GM19452 (cell line): ENCODE measurements at regions not wholly inside any gene's neighbourhood (a gene's known extent, or its start where the extent isn't known, plus 50 kb on each side); places are given as distances from the start of the nearest gene placed in this dataset.

Experiments used
- ATAC-seq: cut with Tn5 transposase; IDR thresholded peaks from one replicate; pipeline ENCODE4 v1.9.1; 2021; ENCODE audit not compliant: unreplicated experiment

DNA sequence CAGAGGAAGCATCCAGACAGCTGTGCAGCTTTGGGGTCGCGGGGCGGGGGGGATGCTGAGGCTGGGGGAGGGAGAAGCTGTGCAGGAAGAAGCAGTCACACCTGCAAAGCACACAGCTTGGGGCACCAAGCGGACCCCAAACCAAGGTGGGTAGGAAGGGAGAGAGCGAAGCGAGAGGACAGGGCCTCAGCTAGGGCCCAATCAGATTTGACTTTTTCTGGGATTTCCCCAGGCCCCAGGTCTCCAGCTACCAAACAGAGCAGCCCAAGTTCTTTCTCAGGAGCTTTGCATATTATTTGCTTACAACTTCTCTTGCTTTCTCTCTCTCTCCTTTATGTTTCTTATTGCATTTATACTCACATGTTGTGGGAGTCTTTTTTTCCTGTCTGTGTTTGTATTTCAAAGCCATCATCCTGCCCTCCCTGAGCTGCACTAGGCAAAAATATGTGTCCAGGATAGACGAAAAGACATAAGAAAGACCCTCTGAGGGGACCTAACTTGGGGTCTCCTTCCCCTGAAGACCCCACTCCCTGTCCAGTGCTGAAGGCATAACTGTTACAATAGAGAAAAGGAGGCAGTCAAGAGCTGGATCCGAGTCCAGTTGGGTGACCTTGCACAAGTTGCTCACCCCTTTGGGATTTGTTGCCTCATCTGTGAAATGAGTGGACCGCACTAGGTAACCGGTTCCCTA lies 50.6 kb upstream of the SMNDC1 start:
- no peak for ATAC-seq

DNA sequence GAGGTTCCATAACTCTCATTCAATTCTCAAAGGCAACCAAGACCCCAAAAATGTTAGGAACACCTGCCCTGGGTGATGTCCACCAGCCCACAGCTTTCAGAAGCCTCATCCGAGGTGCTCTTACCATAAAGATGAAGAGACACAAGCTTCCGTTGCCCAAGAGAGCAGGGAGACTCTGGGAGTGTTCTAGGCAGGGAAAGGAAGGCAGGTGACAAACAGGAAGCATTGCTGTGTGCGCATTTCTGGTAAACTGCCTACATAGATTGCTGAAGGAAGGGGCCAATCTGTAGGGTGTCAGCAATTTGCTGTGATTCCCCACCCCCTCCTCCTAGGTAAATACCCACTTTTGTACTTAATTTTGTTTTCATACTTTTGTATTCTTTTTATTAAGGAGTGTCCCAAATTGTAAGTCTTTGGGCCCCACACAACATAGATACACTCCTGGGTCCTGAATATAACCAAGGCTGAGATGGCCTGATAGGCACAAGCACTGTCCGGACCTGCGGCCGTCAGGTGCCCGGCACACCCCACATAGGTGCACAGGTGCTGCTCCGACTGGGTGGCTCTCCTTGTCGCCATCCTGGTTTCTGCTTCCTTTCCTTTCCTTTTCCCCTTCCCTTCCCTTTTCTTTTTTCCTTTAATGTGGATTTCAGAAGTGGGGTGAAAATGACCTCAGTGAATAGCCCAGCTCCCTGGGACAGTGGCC lies 51.4 kb upstream of the SMNDC1 start:
- ATAC-seq, result peak; percentile 23

DNA sequence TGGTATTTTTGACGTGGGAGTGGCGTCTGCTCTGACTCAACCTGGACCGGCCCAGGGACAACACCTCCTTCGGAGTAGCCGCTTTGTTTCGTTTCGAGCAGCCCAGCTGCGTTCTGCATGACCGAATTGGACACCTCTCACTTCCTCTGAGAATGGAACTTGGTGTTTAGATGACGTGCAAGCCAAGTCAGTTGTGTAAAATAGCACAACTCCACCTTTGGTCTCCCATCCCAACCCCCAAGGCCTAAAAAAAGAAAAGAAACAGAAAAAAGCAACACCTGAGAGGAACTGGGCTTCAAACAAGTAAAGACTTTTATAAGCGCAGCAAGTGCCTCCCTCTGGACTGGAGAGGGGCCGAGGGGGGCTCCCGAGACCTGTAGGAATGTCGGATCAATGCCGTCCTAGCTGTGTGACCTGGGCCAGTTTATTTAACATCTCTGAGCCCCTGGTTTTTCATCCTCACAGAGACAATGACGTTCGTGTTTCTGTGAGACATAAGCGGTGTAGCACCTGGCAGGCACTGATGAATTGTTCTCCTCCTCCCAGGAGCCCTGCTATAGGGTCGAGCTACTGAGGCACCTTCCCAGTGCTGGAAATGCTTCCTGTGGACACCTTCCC lies 52.0 kb upstream of the SMNDC1 start:
- ATAC-seq, result peak; percentile 80

DNA sequence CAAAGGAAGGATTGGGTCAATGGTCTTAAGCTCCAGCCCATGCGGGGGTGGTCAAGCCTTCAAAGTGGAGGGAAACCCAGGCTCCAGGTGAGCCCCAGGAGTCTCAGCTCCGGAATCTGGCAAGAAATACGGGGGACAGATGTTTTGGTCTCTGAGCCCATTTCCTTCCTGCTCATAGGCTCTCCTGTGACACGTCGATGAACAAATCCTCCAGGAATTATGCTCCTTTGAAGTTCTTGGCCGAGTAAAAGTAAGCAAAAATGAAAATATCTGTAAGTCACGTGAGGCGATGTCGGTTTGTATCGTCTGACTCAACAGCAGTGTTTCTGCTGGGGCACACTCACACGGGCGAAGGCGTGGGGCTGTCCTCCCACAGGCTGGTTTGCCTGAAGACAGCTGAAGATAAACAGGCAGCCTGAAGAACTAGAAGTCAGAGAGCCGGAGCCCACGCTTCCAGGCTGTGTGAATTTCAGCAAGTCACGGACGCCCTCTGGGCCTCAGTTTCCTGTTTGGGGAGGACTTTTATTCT lies 52.6 kb upstream of the SMNDC1 start:
- ATAC-seq, result peak; percentile 22

DNA sequence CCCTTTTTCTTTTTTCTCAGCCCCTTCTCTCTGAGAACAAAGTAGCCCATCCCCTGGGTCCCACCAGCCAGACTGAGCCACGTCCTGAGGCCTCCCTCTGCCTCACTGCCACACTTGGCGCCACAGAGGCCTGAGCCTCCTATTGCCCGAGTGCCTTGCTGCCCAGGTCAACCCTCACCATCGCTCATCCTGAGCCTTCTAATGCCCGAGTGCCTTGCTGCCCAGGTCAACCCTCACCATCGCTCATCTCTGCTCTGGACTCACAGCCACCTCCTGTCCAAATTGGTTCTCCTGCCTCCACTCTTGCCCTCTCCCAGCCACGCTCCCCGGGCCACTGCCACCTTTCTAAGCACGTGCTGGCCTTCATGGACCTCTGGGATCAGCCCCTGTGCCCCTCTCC lies 53.2 kb upstream of the SMNDC1 start:
- ATAC-seq, result no peak

DNA sequence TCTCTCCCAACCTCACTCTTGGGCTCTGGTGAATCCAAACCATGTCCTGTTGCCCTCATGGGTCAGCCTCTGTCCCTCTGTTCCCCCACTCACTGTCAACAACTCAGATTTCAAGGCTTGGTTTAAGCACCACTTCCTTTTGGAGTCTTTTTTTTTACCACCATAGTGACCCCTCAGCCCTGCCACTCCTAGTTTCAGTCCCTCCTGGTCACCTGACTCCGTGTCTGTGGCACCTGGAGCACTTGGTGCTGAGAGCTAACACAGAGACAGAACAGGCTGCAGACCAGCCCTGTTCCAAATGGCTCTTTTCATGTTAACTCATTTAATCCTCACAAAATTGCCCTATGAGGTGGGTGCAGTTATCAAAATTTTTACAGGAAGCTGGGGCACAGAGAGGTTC lies 53.6 kb upstream of the SMNDC1 start:
- ATAC-seq, result no peak

DNA sequence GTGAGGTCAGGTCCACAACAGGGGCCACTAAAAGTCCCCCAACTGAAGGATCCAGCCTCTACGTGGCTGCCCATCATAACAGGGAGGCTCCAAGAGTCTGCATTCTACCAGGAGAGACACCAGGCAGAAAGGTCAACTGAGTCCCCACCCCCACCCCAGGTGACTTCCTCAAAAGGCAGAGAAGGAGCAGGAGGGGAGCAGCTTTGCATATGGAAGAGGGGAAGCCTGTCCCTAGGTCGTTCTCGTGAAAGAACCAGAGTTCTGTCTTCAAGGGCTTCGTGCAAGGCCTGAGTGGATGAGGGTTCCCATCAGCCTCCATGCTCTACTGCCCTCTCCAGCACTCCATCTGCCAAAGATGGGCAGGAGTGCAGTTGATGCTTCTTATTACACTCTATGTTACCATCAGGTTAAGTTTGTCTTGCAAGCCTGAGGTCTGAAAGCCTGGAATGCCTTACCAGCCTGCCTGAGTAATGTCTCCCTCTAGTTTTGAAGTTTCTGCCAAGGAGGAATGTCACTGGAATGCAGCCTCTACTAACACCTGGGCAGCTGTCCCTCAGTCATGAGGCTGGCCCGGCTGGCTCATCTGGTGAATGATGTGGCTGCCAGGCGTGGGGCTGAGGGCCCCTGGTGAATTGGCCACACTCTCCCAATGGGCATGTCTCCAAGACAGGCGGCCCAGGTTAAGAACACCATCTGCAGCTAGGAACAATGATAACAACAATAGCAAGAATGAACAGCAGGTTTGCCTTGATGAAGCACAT lies 54.3 kb upstream of the SMNDC1 start:
- no peak for ATAC-seq

DNA sequence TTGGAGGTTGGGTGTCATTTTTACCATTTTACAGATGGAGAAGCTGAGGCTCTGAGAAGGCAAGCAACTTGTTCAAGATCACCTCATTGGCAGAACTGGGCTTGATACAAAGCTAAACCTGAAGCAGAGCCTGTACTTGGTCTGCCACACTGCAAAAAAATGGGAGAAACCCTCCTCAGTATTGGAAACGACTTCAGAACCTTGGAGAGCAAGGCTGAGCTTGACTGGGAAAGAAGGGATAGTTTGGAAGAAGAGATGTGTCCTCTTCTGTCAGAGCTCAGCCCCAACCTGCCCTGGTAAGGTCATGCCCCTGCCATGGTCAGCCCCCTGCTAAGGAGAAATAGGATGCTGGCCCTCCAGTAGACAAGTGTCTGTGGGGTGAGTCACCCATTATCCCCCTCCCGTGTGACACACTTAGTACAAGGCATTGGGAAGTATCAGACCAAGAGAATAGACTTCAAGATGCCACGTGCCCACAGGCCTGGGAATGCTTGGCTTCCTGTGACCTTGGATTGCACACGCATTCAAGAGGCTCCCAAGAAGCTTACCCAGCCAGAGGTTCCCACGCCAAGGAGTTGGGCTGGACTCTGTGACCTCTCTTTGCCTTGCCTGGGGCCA lies 56.2 kb upstream of the SMNDC1 start:
- no peak for ATAC-seq

DNA sequence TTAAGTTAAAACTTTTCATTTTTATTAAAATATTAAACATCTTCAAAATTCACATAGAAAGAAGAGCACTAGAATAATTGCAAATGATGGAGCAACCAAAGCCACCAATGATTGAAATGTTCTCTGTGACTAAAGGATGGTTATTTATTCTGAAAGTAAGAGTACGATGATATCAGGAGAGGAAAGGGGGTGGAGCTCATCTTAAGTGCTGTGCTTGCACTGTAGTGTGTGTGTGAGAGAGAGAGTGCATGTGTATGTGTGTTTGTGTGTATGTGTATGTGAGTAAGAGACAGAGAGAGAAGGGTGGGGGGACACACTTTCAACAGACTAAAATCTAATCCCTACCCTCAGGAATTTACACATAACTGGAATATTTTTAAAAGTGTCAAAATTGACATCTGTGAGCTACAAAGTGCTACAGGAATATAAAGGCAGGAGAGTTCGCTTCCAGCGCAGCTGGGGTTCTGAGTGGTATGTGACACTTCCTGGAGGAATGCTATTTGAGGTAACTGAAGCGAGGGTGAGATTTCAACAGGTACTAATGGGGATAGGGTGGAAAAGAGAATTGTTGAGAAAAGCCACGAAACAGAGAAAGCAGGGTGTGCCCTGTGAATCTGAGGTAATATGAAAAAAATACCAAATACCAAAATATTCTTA lies 57.2 kb upstream of the SMNDC1 start:
- ATAC-seq, result no peak

DNA sequence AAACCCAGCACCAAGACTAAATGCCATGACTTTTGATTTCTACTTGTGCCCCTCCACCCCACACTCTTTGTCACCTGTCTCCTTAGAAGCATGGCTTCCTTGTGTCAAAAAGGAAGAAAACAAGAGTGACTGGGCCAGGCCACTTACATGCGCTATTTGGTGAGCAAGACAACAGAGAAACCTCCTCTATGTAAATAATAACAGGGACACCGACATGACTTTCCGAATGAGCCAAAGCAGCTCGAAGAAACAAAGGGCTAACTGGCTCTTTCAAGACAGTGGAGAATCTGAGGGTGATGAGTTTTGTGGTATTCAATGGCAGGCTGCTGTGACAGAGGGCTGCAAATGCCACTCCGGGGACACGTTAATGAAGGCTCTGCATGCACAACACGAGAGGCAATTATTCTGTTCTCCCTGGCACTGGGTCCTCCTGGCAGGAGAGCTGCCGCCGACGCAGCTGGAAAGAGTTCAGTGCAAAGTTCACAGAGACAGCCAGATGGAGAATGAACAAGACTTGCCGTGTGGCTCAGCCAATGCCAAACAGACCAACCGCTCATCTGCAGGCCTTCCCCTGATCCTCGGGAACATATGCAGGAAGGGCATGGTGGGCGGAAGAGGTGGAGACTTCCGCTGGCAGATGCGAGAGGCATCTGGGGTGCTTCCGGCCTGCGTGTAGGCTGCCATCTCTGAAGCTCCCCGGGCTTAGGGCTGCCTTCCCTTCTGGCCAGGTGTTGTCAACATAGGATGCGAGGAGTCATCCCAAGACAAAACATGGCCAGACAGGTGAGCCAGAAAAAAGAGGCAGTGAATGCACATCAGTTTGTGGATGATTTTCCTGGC lies 59.1 kb upstream of the SMNDC1 start:
- no peak for ATAC-seq

DNA sequence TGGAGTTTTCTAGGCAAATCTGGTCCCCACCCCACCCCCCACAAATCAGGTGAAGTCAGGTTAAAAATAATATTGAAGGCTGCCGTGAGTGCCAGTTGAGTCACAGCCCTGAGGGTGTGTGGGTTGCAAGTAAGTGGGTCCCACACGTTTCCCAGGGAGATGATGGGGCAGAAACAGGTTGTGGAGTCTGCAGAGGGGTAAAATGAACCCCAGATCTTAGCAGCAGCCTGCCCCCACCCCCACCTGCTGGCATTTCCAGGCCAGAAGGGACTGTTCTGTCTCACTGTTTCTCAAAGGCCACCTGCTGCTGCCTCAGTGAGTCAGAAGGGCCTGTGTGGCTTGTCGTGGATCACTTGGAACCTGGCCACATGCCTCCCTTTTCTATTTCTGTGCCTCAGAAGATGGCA lies 59.8 kb upstream of the SMNDC1 start:
- ATAC-seq, result no peak

DNA sequence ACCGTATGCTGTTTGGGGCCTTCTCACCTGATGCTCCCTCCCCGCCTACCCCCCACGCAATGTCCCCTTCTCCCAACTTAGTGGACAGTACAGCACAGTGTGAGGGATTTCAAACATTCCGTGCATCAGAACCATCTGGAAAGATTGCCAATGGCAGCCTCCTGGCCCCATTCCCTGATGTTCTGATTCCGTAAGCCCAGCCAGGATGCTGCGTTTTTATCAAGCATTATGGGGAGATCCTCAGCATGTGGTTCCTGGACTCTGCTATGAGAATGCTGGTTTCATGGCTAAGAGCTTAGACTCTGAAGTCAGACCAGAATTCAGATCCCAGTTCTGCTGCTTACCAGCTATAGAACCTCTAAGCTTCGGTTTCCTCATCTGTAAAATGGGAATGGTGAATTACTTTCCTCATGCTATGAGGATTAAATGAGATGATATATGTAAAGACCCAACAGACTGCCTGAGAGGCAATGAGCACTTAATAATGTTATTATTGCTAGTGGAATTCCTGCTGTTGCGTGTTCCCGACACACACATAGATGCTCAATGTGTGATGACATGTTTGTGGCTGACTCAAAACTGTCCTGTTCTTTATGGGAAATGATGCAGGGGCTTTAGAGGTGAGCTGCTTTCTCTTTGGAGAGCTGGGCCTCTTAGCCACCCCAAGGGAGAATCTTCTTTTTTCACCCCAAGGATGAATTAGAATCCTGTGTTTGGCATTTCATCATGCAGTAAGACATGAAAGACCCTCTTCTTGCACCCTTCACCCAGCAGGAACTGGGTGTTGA lies 60.8 kb upstream of the SMNDC1 start:
- no peak for ATAC-seq

DNA sequence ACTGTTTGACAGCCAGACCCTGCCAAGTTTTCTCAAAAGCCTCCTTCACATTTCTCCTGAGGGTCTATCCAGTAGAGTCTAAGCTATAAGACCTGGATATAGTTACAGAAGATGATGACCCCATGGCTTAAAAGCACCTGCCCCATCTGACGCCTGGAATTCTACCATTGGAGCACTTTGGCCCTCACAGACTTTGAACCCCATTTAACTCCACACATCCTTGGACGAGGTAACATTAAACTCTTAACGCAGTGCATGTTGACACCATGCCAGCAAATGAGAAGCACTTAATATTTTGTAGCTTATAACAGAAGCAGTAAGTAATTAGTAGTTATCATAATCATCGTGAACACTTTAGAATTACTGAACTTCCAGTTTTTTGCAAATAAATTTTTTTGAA lies 61.9 kb upstream of the SMNDC1 start:
- no peak for ATAC-seq

DNA sequence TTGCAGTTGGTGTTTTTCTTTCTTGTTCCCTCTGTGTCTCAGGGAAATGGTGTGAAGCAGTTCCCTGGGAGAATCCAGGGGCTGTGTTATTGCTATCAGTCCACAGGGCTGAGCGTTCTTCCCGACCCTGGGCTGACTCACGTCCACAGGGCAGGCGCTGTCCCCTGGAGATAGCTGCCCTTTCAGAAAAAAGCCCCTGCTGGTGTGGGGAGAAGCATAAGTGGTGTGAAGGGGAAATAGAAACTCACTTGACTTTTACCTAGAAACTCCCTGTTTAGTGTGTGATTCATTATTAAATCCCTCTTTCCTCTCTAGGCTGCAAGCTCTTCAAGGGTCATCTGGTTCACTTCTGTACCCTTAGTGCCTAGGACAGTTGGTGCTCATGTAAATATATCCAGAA lies 63.3 kb upstream of the SMNDC1 start:
- no peak for ATAC-seq

DNA sequence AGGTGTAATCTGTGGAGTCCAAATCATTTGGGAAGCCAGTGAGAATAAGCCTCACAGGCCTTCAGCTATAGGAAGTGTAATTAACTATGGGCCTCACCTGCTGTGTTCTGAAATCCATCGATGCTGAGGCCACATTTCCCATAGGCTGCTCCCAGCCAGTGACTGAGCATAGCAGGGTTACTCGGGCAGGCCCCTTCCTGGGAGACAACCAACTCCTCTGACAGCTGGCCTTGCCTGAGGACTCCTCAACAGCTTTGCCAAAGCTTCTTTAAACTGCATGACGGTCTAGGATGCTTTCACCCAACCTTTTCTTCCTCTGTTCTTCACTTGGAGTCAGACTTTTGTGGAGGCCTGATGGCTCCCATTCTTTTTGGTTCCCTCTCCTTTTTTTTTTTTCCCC lies 63.8 kb upstream of the SMNDC1 start:
- no peak for ATAC-seq

DNA sequence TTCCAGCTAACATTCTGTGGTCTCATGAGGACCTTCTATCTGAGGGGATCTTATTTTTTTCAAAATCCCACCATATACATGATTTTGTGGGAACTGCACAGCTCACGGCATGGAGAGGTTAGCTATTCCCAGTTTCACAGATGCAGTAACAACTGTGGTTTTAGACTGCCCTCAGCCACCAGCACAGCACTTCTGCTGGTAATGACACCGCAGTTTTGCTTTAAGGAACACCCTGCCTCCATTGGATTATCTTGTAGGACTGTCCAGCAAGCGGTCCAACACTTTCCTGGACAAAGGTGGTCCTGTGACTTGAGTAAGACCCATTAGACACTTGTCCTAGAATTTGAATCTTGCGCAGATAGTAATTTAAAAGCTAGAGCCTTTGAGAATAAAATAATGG lies 65.3 kb upstream of the SMNDC1 start:
- ATAC-seq, result no peak

DNA sequence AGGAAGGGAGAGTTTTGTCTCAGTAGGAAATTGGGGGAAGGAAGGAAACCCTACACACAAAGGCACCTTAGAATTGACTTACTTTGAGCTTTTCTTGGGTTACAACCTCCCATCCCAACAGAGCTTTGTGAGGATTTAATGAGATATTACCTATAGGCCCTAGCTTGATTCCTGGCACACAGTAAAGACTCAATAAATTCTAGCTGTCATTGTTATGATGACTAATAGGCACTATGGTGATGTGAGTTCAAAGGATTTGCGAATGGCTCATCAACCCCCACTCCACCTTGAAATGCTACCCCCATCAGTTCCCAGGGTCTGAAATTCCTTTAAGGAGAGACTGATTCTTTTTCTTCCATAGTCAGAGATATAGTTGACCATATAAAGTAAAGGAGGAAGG lies 67.9 kb upstream of the SMNDC1 start:
- ATAC-seq, result no peak

DNA sequence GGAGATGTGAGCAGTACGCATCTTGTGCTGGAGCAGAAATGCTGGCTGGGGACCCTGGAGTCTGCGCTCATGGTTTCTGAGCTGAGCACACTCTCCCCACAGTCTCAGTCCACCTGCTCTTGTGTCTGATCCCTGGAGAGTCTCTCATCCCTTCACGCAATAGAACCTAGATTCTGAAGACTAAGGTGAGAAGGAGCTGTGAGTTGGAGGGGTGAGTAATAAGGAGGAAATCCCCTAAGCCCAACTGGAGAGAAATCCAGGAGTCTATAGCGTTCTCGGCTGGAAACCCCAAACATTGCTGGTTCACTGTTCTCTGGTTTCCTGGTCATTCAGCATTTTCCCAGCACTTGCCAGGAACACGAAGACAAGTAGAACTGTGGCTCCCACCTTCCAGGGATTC lies 68.3 kb upstream of the SMNDC1 start:
- ATAC-seq, result no peak
